ENCODE measurements at regions not wholly inside any gene's neighbourhood (a gene's known extent, or its start where the extent isn't known, plus 50 kb on each side); places are given as distances from the start of the nearest gene placed in this dataset.

DNA sequence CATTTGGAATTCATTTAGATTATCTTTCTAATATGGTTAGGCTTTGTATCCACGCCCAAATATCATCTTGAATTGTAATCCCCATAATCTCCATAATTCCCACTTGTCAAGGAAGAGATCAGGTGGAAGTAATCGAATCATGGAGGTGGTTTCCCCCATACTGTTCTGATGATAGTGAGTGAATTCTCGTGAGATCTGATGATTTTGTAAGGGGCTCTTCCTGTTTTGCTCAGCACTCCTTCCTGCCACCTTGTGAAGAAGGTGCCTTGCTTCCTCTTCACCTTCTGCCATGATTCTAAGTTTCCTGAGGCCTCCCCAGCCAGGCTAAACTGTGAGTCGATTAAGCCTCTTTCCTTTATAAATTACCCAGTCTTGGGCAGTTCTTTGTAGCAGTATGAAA lies 527.5 kb upstream of the ARRDC3 start:
- no peak overlapping the region for H3K27ac ChIP-seq
- no peak for TF ChIP-seq ZFX (IDR thresholded peaks at IDR 0.05; ENCODE audit: borderline replicate concordance)
- TF ChIP-seq, protein P1, sequence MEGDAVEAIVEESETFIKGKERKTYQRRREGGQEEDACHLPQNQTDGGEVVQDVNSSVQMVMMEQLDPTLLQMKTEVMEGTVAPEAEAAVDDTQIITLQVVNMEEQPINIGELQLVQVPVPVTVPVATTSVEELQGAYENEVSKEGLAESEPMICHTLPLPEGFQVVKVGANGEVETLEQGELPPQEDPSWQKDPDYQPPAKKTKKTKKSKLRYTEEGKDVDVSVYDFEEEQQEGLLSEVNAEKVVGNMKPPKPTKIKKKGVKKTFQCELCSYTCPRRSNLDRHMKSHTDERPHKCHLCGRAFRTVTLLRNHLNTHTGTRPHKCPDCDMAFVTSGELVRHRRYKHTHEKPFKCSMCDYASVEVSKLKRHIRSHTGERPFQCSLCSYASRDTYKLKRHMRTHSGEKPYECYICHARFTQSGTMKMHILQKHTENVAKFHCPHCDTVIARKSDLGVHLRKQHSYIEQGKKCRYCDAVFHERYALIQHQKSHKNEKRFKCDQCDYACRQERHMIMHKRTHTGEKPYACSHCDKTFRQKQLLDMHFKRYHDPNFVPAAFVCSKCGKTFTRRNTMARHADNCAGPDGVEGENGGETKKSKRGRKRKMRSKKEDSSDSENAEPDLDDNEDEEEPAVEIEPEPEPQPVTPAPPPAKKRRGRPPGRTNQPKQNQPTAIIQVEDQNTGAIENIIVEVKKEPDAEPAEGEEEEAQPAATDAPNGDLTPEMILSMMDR (IDR thresholded peaks at IDR 0.05) = no peak

DNA sequence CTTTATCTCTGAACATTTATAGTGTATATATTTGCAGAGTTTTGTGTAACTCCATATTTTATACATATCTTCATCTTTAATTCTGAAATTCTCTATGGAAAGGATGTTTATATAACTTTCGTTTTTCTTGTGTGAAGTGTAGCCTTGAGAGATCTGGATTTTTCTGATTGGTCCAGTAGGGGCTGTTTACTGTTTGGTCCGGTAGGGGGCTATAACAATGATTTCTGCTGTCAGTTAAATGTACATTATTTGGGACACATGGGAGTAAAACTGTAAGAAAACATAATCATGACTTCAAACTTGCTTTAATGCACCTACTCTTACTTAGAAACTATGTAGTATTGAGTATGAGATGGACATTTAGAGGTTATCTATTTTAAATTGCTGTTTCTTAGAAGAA lies 527.1 kb upstream of the ARRDC3 start:
- TF ChIP-seq ZFX (IDR thresholded peaks at IDR 0.05; ENCODE audit: borderline replicate concordance) = no peak
- TF ChIP-seq, protein P1 (IDR thresholded peaks at IDR 0.05) = no peak
- no peak overlapping the region for H3K27ac ChIP-seq

DNA sequence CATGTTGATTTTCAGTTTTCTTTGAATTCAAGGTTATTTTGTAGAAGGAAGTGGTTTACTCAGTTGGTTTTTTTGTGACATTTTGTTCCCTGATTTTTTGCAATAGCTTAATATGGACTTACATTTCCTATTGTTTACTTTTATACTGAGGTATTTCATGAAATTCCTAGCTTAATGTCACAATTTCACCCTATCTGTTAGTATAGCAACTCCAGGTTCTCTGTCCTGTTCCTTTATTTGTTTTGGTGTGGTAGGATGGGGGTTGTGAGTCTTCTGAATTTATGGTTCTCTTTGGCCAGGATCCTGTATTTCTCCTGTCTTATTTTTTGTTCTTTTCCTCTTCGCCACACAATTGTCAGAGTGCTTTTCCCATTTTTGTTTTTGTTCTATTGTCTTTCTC lies 523.4 kb upstream of the ARRDC3 start:
- H3K27ac ChIP-seq = no peak overlapping the region
- TF ChIP-seq ZFX (IDR thresholded peaks at IDR 0.05; ENCODE audit: borderline replicate concordance) = no peak
- TF ChIP-seq, protein P1 (IDR thresholded peaks at IDR 0.05) = no peak

DNA sequence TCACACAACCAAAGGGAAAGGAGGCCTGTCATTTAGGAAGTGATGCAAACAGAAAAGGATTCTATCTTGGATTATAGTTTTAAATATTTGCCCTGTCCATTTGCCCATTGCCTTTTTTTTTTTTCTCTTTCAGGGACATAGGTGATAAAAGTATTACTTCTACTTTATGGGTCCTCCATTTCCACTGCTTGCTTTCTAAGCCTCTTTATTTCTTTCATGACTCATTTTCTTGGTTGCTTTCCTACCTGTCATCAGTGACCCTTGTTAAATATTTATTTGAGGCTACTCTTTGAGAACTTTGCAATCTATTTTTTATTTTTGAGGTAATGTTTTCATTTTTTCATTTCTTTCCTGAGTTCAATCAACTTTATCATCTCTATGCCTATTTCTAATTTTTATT lies 522.9 kb upstream of the ARRDC3 start:
- TF ChIP-seq ZFX (IDR thresholded peaks at IDR 0.05; ENCODE audit: borderline replicate concordance) = no peak
- TF ChIP-seq, protein P1 (IDR thresholded peaks at IDR 0.05) = no peak
- no peak overlapping the region for H3K27ac ChIP-seq

DNA sequence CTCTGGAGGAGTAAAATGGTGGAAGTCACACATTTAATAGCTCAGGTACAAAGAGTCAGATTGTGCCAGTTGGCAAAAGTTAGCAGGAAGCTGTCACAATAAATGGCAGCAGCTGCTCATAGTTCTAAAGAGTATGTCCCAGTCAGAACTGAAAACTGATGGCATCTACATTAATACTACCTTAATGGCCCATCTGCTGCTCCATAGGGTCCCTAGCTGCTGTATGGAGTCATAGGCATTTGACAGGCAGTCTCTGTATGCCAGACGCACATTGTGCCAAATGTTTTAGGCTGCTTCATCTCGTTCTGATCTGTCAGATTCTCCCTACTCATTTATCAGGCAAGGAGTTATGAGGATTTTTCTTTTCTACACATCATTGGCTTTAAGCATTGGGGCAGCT lies 515.8 kb upstream of the ARRDC3 start:
- TF ChIP-seq, protein P1 (IDR thresholded peaks at IDR 0.05) = no peak
- no peak for TF ChIP-seq ZFX (IDR thresholded peaks at IDR 0.05; ENCODE audit: borderline replicate concordance)
- H3K27ac ChIP-seq = no peak overlapping the region

DNA sequence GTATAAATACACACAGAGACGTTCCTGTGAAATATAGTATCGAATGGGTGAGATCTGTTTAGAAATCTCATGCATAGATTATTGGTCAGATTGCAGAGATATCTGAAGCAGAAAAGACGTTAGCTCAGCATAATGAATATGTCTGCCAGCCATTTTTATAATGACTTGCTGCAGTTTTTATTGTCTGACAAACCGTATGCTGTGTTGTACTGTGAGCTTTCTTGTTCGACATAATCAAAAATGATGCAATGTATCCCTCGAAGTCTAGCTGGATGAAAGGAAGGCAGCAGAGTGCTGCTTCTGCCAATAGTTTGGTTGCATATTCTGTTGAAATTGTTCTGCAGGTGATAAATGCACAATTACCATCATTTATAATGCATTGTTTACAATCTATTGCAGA lies 514.9 kb upstream of the ARRDC3 start:
- no peak overlapping the region for H3K27ac ChIP-seq
- no peak for TF ChIP-seq ZFX (IDR thresholded peaks at IDR 0.05; ENCODE audit: borderline replicate concordance)
- TF ChIP-seq, protein P1 (IDR thresholded peaks at IDR 0.05) = no peak

DNA sequence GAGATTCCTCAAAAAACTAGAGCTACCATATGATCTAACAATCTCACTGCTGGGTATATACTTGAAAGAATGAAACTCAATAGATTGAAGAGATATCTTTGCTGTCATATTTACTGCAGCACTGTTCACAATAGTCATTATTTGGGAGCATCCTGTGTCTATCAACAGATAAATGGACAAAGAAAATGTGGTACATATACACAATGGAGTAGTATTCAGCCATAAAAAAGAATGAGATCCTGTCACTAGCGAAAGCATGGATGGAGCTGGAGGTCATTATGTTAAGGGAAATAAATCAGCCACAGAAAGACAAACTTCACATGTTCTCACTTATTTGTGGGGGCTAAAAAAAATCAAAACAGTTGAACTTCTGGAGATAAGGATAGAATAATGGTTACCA lies 505.7 kb upstream of the ARRDC3 start:
- no peak overlapping the region for H3K27ac ChIP-seq
- TF ChIP-seq ZFX (IDR thresholded peaks at IDR 0.05; ENCODE audit: borderline replicate concordance) = no peak
- TF ChIP-seq, protein P1 (IDR thresholded peaks at IDR 0.05) = no peak
